Right atrium auricular region (tissue), 2 donors: ENCODE measurements at regions not wholly inside any gene's neighbourhood (a gene's known extent, or its start where the extent isn't known, plus 50 kb on each side); places are given as distances from the start of the nearest gene placed in this dataset.

Experiments
- DNase-seq: peaks from one replicate; pipeline ENCODE4 v3.0.0-alpha.2; 2019; ENCODE audit warnings: low spot score
- H3K27ac ChIP-seq, 2 donors: fragments of 200-600 bp; sonication (generic); 1 replicate in 1 of 2; 2 replicates in 1 of 2; pipeline ENCODE4 v1.5.1; 2016 to 2019
- H3K27me3 ChIP-seq, 2 donors: fragments of 200-600 bp; sonication (generic); one replicate each; pipeline versions ENCODE4 v1.5.1 to v1.6.0; 2017 to 2019
- H3K36me3 ChIP-seq: fragments of 200-600 bp; sonication (generic); one replicate; pipeline ENCODE4 v1.5.1; 2016
- H3K4me1 ChIP-seq, 2 donors: fragments of 200-600 bp; sonication (generic); one replicate each; pipeline versions ENCODE4 v1.5.1 to v1.6.0; 2017 to 2019
- H3K4me3 ChIP-seq, 2 donors: fragments of 200-600 bp; sonication (generic); 1 replicate in 1 of 2; 2 replicates in 1 of 2; pipeline ENCODE4 v1.5.1; 2017 to 2019; ENCODE audit warnings: mild to moderate bottlenecking in 1 of 2, moderate library complexity in 1 of 2
- H3K9me3 ChIP-seq, 2 donors: fragments of 200-600 bp; sonication (generic); one replicate each; pipeline ENCODE4 v1.5.1; 2019
- CTCF ChIP-seq, 2 donors: fragments of 200-600 bp; sonication (generic); IDR thresholded peaks; one replicate each; pipeline ENCODE4 v1.5.1; 2019; ENCODE audit warnings: antibody characterized with exemption in 2 of 2

DNA sequence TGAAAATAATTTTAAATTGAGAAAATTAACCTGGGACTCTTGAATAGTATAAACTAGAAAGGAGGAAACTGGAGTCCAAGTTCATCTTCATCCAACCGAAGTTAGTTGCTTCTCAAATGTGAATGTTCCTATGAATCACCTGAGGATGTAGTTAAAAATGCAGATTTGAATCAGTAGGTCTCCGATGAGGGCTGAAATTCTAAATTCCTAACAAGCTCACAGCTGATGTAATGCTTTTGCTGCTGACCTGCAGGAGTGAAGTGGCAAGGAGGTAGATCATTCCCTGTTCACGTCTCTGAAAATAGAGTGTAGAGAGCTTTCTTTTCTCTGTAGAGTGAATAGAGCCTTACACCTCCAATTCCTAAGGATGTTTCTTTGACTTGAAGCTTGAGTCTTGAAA, 685.5 kb downstream of the CPS1 start:
- H3K27me3 ChIP-seq = no peaks in the 10 kb centered on the region
- H3K4me1 ChIP-seq = no peaks in the 10 kb centered on the region
- H3K4me3 ChIP-seq = no peak overlapping the region
- TF ChIP-seq CTCF (IDR thresholded peaks at IDR 0.05) = no peak
- no peak overlapping the region for H3K27ac ChIP-seq
- H3K36me3 ChIP-seq = no peaks in the 10 kb centered on the region
- H3K9me3 ChIP-seq = no peaks in the 10 kb centered on the region
- DNase-seq = no peak

- Histone ChIP-seq H3K9me3 (no peaks in the 10 kb centered on the region), H3K4me3 (no peak overlapping the region), H3K27ac (no peak overlapping the region), H3K4me1 (no peaks in the 10 kb centered on the region), H3K36me3 (no peaks in the 10 kb centered on the region), H3K27me3 (no peaks in the 10 kb centered on the region)
- no peak for TF ChIP-seq CTCF (IDR thresholded peaks at IDR 0.05)
- no peak for DNase-seq
These were observed 691.4 kb downstream of the CPS1 start for GRCh38 chr2:211247751-211248150.

DNA sequence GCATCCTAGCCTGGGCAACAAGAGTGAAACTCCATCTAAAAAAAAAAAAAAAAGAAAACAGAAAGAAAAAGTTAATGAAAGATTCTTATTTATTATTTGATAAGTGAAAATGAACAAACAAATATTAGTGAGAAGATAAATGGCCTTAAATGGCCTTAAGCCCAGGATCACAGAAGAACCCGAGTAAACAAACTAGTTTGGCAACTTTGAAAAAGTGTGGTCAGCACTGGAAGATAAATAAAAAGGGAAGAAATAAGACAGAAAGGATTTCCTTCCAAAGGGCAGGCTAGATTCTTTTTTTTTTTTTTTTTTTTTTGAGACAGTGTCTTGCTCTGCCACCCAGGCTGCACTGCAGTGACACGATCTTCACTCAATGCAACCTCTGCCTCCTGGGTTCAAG, 692.4 kb downstream of the CPS1 start:
- TF ChIP-seq CTCF (IDR thresholded peaks at IDR 0.05) = no peak
- Histone ChIP-seq H3K27ac (no peak overlapping the region), H3K9me3 (no peaks in the 10 kb centered on the region), H3K27me3 (no peaks in the 10 kb centered on the region), H3K4me3 (no peak overlapping the region), H3K36me3 (no peaks in the 10 kb centered on the region), H3K4me1 (no peaks in the 10 kb centered on the region)
- DNase-seq = no peak

- Histone ChIP-seq H3K27me3 (no peaks in the 10 kb centered on the region), H3K4me3 (no peak overlapping the region), H3K9me3 (no peaks in the 10 kb centered on the region), H3K4me1 (no peaks in the 10 kb centered on the region), H3K27ac (no peak overlapping the region), H3K36me3 (no peaks in the 10 kb centered on the region)
- DNase-seq = no peak
- no peak for TF ChIP-seq CTCF (IDR thresholded peaks at IDR 0.05)
These were observed 694.6 kb downstream of the CPS1 start for GRCh38 chr2:211251016-211251415.

GRCh38 chr2:211258646-211259335, 702.4 kb downstream of the CPS1 start:
- Histone ChIP-seq H3K36me3 (no peaks in the 10 kb centered on the region), H3K4me3 (no peak overlapping the region), H3K27me3 (no peaks in the 10 kb centered on the region), H3K27ac (no peak overlapping the region), H3K9me3 (no peaks in the 10 kb centered on the region), H3K4me1 (no peaks in the 10 kb centered on the region)
- TF ChIP-seq CTCF (IDR thresholded peaks at IDR 0.05) = no peak
- DNase-seq = no peak
